HG03432 (cell line): ENCODE measurements at regions not wholly inside any gene's neighbourhood (a gene's known extent, or its start where the extent isn't known, plus 50 kb on each side); places are given as distances from the start of the nearest gene placed in this dataset.

Experiments
- ATAC-seq: cut with Tn5 transposase; IDR thresholded peaks from one replicate; pipeline ENCODE4 v1.9.1; 2021; ENCODE audit warnings: mild to moderate bottlenecking, moderate library complexity; ENCODE audit not compliant: unreplicated experiment

GRCh38 chr1:193367863-193368262 lies 181.4 kb upstream of the B3GALT2 start:
- ATAC-seq, result peak; percentile 34

GRCh38 chr1:193366764-193367507 lies 180.5 kb upstream of the B3GALT2 start:
- no peak for ATAC-seq

GRCh38 chr1:193365966-193366365 lies 179.6 kb upstream of the B3GALT2 start:
- ATAC-seq, result no peak

GRCh38 chr1:193359631-193360030 lies 173.2 kb upstream of the B3GALT2 start:
- no peak for ATAC-seq

- ATAC-seq, result no peak
Measured at GRCh38 chr1:193358419-193358818, 172.0 kb upstream of the B3GALT2 start.

- no peak for ATAC-seq
Measured at GRCh38 chr1:193356249-193356648, 169.8 kb upstream of the B3GALT2 start.

GRCh38 chr1:193355626-193356025 lies 169.2 kb upstream of the B3GALT2 start:
- ATAC-seq, result no peak

- ATAC-seq, result no peak
Measured at GRCh38 chr1:193355178-193355577, 168.8 kb upstream of the B3GALT2 start.

- no peak for ATAC-seq
Measured at GRCh38 chr1:193348769-193349535, 162.5 kb upstream of the B3GALT2 start.

- ATAC-seq, result no peak
Measured at GRCh38 chr1:193348091-193348768, 161.8 kb upstream of the B3GALT2 start.

GRCh38 chr1:193346085-193346484 lies 159.7 kb upstream of the B3GALT2 start:
- ATAC-seq, result no peak

- no peak for ATAC-seq
Measured at GRCh38 chr1:193342811-193343210, 156.4 kb upstream of the B3GALT2 start.

GRCh38 chr1:193340331-193340730 lies 153.9 kb upstream of the B3GALT2 start:
- ATAC-seq, result no peak

GRCh38 chr1:193339401-193339800 lies 153.0 kb upstream of the B3GALT2 start:
- no peak for ATAC-seq

- peak; percentile 68 for ATAC-seq
Measured at GRCh38 chr1:193338194-193338593, 151.8 kb upstream of the B3GALT2 start.

- ATAC-seq, result no peak
Measured at GRCh38 chr1:193335806-193336428, 149.5 kb upstream of the B3GALT2 start.

GRCh38 chr1:193333166-193333565 lies 146.8 kb upstream of the B3GALT2 start:
- ATAC-seq, result no peak

GRCh38 chr1:193326296-193326695 lies 139.9 kb upstream of the B3GALT2 start:
- ATAC-seq, result no peak

- ATAC-seq, result no peak
Measured at GRCh38 chr1:193325771-193326170, 139.4 kb upstream of the B3GALT2 start.

GRCh38 chr1:193325042-193325441 lies 138.6 kb upstream of the B3GALT2 start:
- ATAC-seq, result no peak

- no peak for ATAC-seq
Measured at GRCh38 chr1:193322211-193322610, 135.8 kb upstream of the B3GALT2 start.
